ENCODE measurements at regions not wholly inside any gene's neighbourhood (a gene's known extent, or its start where the extent isn't known, plus 50 kb on each side); places are given as distances from the start of the nearest gene placed in this dataset.

DNA sequence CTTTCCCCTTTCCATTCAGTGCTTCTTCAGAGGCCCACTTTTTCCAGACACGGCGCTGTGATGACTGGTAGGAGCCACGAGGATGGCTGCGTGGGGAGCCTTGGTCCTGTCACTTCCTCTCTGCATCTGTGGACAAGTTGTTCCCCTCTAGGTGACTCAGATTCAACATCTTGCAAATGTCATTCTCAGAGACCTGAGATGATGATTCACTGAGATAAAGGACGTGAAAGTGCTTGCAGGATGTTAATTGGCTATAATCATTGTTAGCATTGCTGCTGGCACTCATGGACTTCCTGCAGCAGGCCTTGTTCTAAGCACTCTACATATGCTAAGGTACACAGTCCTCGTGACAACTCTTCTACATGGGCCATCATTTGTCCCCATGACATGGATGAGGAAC lies 489.8 kb upstream of the ZMIZ1 start:
- peaks cover 2% of the 10 kb centered on the region for H3K27me3 Mint-ChIP-seq (ENCODE audit: unreplicated experiment)
- H3K9me3 Mint-ChIP-seq (ENCODE audit: unreplicated experiment) = peaks cover 3% of the 10 kb centered on the region
- no peak overlapping the region for H3K4me3 Mint-ChIP-seq (ENCODE audit: unreplicated experiment)
- peaks cover 10% of the 10 kb centered on the region for H3K4me1 Mint-ChIP-seq (ENCODE audit: low read depth, unreplicated experiment)
- DNase-seq = no peak
- H3K36me3 Mint-ChIP-seq (ENCODE audit: unreplicated experiment) = no peaks in the 10 kb centered on the region
- H3K27ac Mint-ChIP-seq (ENCODE audit: unreplicated experiment) = no peak overlapping the region
- TF ChIP-seq, protein P1, sequence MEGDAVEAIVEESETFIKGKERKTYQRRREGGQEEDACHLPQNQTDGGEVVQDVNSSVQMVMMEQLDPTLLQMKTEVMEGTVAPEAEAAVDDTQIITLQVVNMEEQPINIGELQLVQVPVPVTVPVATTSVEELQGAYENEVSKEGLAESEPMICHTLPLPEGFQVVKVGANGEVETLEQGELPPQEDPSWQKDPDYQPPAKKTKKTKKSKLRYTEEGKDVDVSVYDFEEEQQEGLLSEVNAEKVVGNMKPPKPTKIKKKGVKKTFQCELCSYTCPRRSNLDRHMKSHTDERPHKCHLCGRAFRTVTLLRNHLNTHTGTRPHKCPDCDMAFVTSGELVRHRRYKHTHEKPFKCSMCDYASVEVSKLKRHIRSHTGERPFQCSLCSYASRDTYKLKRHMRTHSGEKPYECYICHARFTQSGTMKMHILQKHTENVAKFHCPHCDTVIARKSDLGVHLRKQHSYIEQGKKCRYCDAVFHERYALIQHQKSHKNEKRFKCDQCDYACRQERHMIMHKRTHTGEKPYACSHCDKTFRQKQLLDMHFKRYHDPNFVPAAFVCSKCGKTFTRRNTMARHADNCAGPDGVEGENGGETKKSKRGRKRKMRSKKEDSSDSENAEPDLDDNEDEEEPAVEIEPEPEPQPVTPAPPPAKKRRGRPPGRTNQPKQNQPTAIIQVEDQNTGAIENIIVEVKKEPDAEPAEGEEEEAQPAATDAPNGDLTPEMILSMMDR (IDR thresholded peaks at IDR 0.05; ENCODE audit: partially characterized antibody, unreplicated experiment) = no peak

DNA sequence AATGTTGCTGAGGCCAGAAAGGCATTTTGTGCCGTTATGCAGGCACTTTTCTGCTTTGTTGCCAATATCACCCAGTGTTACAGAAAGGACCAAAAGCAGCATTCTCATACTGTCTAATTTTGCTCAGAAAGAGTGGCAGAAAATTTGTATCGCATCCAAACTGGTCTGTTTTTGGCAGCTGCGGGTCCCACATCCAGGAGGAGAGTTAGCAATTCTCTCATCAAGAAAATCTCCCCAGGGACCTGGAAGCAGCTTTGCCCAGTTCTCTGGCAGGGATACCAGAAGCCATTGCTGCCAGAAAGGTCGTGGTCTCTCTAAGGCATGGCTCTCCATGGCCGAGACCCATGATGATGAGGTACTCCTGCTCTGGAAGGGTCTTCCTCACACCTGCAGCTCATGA lies 489.2 kb upstream of the ZMIZ1 start:
- no peak for DNase-seq
- no peaks in the 10 kb centered on the region for H3K36me3 Mint-ChIP-seq (ENCODE audit: unreplicated experiment)
- peaks cover 3% of the 10 kb centered on the region for H3K9me3 Mint-ChIP-seq (ENCODE audit: unreplicated experiment)
- no peak overlapping the region for H3K27ac Mint-ChIP-seq (ENCODE audit: unreplicated experiment)
- H3K4me1 Mint-ChIP-seq (ENCODE audit: low read depth, unreplicated experiment) = peaks cover 7% of the 10 kb centered on the region
- TF ChIP-seq, protein P1 (IDR thresholded peaks at IDR 0.05; ENCODE audit: partially characterized antibody, unreplicated experiment) = no peak
- H3K4me3 Mint-ChIP-seq (ENCODE audit: unreplicated experiment) = no peak overlapping the region
- H3K27me3 Mint-ChIP-seq (ENCODE audit: unreplicated experiment) = peaks cover 3% of the 10 kb centered on the region

- TF ChIP-seq, protein P1 (IDR thresholded peaks at IDR 0.05; ENCODE audit: partially characterized antibody, unreplicated experiment) = no peak
- H3K4me1 Mint-ChIP-seq (ENCODE audit: low read depth, unreplicated experiment) = peaks cover 6% of the 10 kb centered on the region
- no peak for DNase-seq
- H3K27me3 Mint-ChIP-seq (ENCODE audit: unreplicated experiment) = peaks cover 3% of the 10 kb centered on the region
- H3K36me3 Mint-ChIP-seq (ENCODE audit: unreplicated experiment) = no peaks in the 10 kb centered on the region
- H3K9me3 Mint-ChIP-seq (ENCODE audit: unreplicated experiment) = peaks cover 3% of the 10 kb centered on the region
- H3K27ac Mint-ChIP-seq (ENCODE audit: unreplicated experiment) = no peak overlapping the region
- H3K4me3 Mint-ChIP-seq (ENCODE audit: unreplicated experiment) = no peak overlapping the region
Observed at GRCh38 chr10:78579995-78580394, 488.8 kb upstream of the ZMIZ1 start.

GRCh38 chr10:78581133-78581694 lies 487.6 kb upstream of the ZMIZ1 start:
- Mint-ChIP-seq H3K27ac (ENCODE audit: unreplicated experiment) (no peak overlapping the region), H3K36me3 (ENCODE audit: unreplicated experiment) (no peaks in the 10 kb centered on the region), H3K4me1 (ENCODE audit: low read depth, unreplicated experiment) (peaks cover 1% of the 10 kb centered on the region), H3K9me3 (ENCODE audit: unreplicated experiment) (peaks cover 3% of the 10 kb centered on the region), H3K27me3 (ENCODE audit: unreplicated experiment) (peaks cover 3% of the 10 kb centered on the region), H3K4me3 (ENCODE audit: unreplicated experiment) (no peak overlapping the region)
- DNase-seq = no peak
- TF ChIP-seq, protein P1 (IDR thresholded peaks at IDR 0.05; ENCODE audit: partially characterized antibody, unreplicated experiment) = no peak

DNA sequence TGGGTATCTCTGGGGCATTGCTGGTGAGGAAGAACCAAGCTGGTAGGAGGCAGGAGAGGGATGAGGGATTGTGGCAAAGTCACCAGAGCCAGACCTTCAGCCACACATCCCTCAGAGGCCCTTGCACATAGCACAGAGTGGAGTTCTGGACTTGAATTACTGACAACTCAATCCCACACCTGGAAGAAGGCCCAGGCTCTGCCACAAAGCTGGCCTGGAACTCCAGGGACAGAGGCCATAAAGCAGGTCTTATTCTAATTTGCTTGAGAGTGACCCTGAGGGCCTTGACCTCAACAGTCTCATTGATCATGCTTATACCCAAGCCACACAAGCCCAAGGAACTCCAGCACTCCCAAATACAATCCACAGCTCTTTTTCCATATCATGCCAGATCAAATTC lies 486.2 kb upstream of the ZMIZ1 start:
- H3K4me3 Mint-ChIP-seq (ENCODE audit: unreplicated experiment) = no peak overlapping the region
- no peak for DNase-seq
- no peaks in the 10 kb centered on the region for H3K36me3 Mint-ChIP-seq (ENCODE audit: unreplicated experiment)
- peaks cover 3% of the 10 kb centered on the region for H3K9me3 Mint-ChIP-seq (ENCODE audit: unreplicated experiment)
- H3K27ac Mint-ChIP-seq (ENCODE audit: unreplicated experiment) = no peak overlapping the region
- no peaks in the 10 kb centered on the region for H3K4me1 Mint-ChIP-seq (ENCODE audit: low read depth, unreplicated experiment)
- TF ChIP-seq, protein P1 (IDR thresholded peaks at IDR 0.05; ENCODE audit: partially characterized antibody, unreplicated experiment) = no peak
- H3K27me3 Mint-ChIP-seq (ENCODE audit: unreplicated experiment) = peaks cover 3% of the 10 kb centered on the region
